DND-41 (cell line): ENCODE measurements at regions not wholly inside any gene's neighbourhood (a gene's known extent, or its start where the extent isn't known, plus 50 kb on each side); places are given as distances from the start of the nearest gene placed in this dataset.

Experiments
- ATAC-seq: fragments of 200-7000 bp; cut with Tn5 transposase; 3 replicates; pipeline ENCODE4 v1.9.1; 2021; ENCODE audit warnings: low read depth; ENCODE audit not compliant: insufficient read depth
- DNase-seq: peaks from one replicate; pipeline ENCODE4 v3.0.0-alpha.2; 2020
- H2AFZ ChIP-seq: 2 replicates; pipeline ENCODE4 v1.6.0; 2012; ENCODE audit warnings: low read depth, low read length
- H3K27ac ChIP-seq: 2 replicates; pipeline ENCODE4 v1.5.1; 2012; ENCODE audit warnings: low read length, inconsistent platforms
- H3K27me3 ChIP-seq: fragments of 200-600 bp; sonication (generic); 2 replicates; pipeline ENCODE4 v1.6.0; 2012; ENCODE audit warnings: low read length, mild to moderate bottlenecking, inconsistent platforms; ENCODE audit not compliant: insufficient read depth, poor library complexity
- H3K36me3 ChIP-seq: 2 replicates; pipeline ENCODE4 v1.5.1; 2012; ENCODE audit warnings: low read length, inconsistent platforms; ENCODE audit not compliant: insufficient read depth
- H3K4me1 ChIP-seq: 2 replicates; pipeline ENCODE4 v1.5.1; 2012; ENCODE audit warnings: mild to moderate bottlenecking, low read length; ENCODE audit not compliant: insufficient read depth
- H3K4me2 ChIP-seq: 2 replicates; pipeline ENCODE4 v1.6.0; 2012; ENCODE audit warnings: mild to moderate bottlenecking, moderate library complexity, low read length, inconsistent platforms; ENCODE audit not compliant: insufficient read depth
- H3K4me3 ChIP-seq, 2 experiments: fragments of 200-600 bp in 1 of 2; shearing (Covaris generic) in 1 of 2; 2 replicates each; pipeline ENCODE4 v1.5.1; 2012 to 2016; ENCODE audit warnings: inconsistent platforms in 2 of 2, low read length in 2 of 2, mild to moderate bottlenecking in 2 of 2, low read depth in 1 of 2, moderate library complexity in 1 of 2
- H3K79me2 ChIP-seq: 2 replicates; pipeline ENCODE4 v1.6.0; 2012; ENCODE audit warnings: low read length, inconsistent platforms; ENCODE audit not compliant: insufficient read depth
- H3K9ac ChIP-seq: 2 replicates; pipeline ENCODE4 v1.6.0; 2012; ENCODE audit warnings: low read depth, mild to moderate bottlenecking, inconsistent platforms, low read length, moderate library complexity
- H3K9me3 ChIP-seq: 2 replicates; pipeline ENCODE4 v1.5.1; 2012; ENCODE audit warnings: low read length, moderate library complexity, mild to moderate bottlenecking, inconsistent platforms; ENCODE audit not compliant: insufficient read depth, severe bottlenecking
- H4K20me1 ChIP-seq: 2 replicates; pipeline ENCODE4 v1.6.0; 2012; ENCODE audit warnings: low read length; ENCODE audit not compliant: insufficient read depth
- EZH2 ChIP-seq: IDR thresholded peaks from 3 replicates; pipeline ENCODE4 v1.6.1; 2012; ENCODE audit warnings: borderline replicate concordance, low read depth, mild to moderate bottlenecking, moderate library complexity, low read length, inconsistent platforms; ENCODE audit not compliant: severe bottlenecking
- TF ChIP-seq, protein P1 (sequence below): IDR thresholded peaks from 2 replicates; pipeline ENCODE4 v1.5.1; 2012; ENCODE audit warnings: borderline replicate concordance, low read length, moderate library complexity, mild to moderate bottlenecking; ENCODE audit not compliant: poor library complexity, severe bottlenecking; ENCODE audit errors: extremely low read depth

DNA sequence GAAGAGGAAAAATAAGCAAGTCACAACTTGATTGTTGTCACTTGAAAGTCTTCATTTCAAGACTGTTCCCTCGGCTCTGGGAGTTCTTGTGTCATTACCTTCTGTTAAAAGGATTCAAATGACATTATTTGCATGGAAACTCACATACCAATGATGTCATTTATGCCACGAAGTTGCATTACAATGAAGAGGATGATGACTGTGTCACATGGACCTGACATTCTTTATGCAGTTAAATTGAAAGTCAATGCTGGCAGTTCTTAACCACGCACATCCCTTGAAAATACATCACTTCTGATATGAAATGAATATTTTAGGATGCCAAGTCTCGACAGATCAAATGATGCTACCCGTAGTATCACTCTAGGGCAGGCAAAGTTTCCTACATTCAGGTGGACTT is 1069.5 kb downstream of the VRK1 start:
- no peak overlapping the region for H2AFZ ChIP-seq
- no peaks in the 10 kb centered on the region for H3K27me3 ChIP-seq
- H3K4me1 ChIP-seq, result no peaks in the 10 kb centered on the region
- H4K20me1 ChIP-seq, result no peaks in the 10 kb centered on the region
- H3K4me2 ChIP-seq, result no peak overlapping the region
- no peaks in the 10 kb centered on the region for H3K9me3 ChIP-seq
- no peak for ATAC-seq
- no peak overlapping the region for H3K27ac ChIP-seq
- H3K9ac ChIP-seq, result no peak overlapping the region
- no peak for DNase-seq
- no peak overlapping the region for H3K4me3 ChIP-seq
- H3K79me2 ChIP-seq, result no peaks in the 10 kb centered on the region
- no peaks in the 10 kb centered on the region for H3K36me3 ChIP-seq
- TF ChIP-seq, protein P1, sequence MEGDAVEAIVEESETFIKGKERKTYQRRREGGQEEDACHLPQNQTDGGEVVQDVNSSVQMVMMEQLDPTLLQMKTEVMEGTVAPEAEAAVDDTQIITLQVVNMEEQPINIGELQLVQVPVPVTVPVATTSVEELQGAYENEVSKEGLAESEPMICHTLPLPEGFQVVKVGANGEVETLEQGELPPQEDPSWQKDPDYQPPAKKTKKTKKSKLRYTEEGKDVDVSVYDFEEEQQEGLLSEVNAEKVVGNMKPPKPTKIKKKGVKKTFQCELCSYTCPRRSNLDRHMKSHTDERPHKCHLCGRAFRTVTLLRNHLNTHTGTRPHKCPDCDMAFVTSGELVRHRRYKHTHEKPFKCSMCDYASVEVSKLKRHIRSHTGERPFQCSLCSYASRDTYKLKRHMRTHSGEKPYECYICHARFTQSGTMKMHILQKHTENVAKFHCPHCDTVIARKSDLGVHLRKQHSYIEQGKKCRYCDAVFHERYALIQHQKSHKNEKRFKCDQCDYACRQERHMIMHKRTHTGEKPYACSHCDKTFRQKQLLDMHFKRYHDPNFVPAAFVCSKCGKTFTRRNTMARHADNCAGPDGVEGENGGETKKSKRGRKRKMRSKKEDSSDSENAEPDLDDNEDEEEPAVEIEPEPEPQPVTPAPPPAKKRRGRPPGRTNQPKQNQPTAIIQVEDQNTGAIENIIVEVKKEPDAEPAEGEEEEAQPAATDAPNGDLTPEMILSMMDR, result no peak
- TF ChIP-seq EZH2, result no peak

DNA sequence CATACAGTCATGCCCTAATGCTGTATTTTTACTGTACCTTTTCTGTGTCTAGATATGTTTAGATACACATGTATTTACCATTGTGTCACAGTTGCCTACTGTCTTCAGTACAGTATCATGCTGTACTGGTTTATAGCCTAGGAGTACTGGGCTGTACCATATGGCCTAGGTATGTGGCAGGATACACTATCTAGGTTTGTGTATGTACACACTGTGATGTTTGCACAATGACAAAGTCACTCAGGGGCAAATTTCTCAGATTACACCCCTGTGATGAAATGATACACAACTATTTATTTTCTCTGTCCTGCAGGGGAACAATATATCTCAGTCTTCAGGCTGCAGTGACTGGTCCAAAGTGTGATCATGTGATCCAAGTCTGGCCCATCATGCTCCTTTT is 1076.1 kb downstream of the VRK1 start:
- DNase-seq (no peak), ATAC-seq (no peak)
- Histone ChIP-seq H3K9me3 (no peaks in the 10 kb centered on the region), H3K27me3 (no peaks in the 10 kb centered on the region), H3K4me2 (no peak overlapping the region), H4K20me1 (no peaks in the 10 kb centered on the region), H2AFZ (no peak overlapping the region), H3K79me2 (no peaks in the 10 kb centered on the region), H3K36me3 (no peaks in the 10 kb centered on the region), H3K27ac (no peak overlapping the region), H3K4me1 (peaks cover 2% of the 10 kb centered on the region), H3K4me3 (no peak overlapping the region), H3K9ac (no peak overlapping the region)
- TF ChIP-seq, protein P1, result no peak
- TF ChIP-seq EZH2, result no peak

DNA sequence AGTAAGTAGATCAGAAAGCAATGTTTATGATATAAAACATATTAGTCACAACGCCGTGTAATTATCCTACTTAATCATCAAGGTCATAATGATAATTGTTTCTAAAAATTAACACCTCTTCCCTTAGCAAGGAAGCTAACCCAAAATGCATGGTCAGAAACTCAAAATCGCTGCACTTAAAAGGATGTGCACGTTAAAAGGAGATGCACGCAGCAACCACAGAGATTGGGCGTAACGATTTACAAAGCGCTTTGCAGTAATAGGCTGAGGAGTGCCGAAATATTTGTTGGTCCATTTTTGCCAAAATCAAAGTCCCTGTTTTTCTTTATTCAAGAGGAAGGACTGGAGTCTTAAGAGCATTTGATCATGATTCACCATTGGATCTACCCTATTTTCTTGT is 1077.2 kb downstream of the VRK1 start:
- no peaks in the 10 kb centered on the region for H3K79me2 ChIP-seq
- no peak for ATAC-seq
- no peaks in the 10 kb centered on the region for H3K27me3 ChIP-seq
- H4K20me1 ChIP-seq, result no peaks in the 10 kb centered on the region
- no peak for DNase-seq
- H3K4me3 ChIP-seq, result no peak overlapping the region
- no peaks in the 10 kb centered on the region for H3K9me3 ChIP-seq
- no peak overlapping the region for H3K27ac ChIP-seq
- H3K4me1 ChIP-seq, result peaks cover 13% of the 10 kb centered on the region
- no peak overlapping the region for H3K9ac ChIP-seq
- no peak overlapping the region for H2AFZ ChIP-seq
- no peak for TF ChIP-seq EZH2
- TF ChIP-seq, protein P1, result no peak
- no peak overlapping the region for H3K4me2 ChIP-seq
- no peaks in the 10 kb centered on the region for H3K36me3 ChIP-seq

DNA sequence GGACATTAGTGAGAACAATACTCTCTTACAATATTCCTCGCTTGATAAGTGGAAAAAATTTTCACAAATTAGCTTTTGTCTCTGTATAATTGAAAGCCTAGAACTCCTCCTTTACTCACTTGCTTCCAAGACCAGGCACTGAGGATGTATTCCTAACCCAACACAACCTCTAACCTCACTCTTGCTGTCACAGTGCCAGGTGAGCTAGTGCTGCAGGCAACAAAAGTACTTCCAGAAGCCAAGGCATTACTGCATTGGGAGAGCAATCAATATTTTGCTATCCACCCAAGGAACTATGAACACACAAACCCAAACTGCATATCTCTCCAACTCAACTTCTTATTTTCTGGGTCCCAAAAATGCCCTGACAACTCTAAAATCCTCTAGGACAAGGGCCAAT is 1081.0 kb downstream of the VRK1 start:
- Histone ChIP-seq H2AFZ (peak overlapping the region; percentile 81), H3K4me2 (no peak overlapping the region), H4K20me1 (no peaks in the 10 kb centered on the region), H3K9me3 (no peaks in the 10 kb centered on the region), H3K36me3 (no peaks in the 10 kb centered on the region), H3K27ac (peak overlapping the region; percentile 79), H3K27me3 (no peaks in the 10 kb centered on the region), H3K9ac (0 out of 2 replicates have a peak overlapping the region, but pooled peaks have one; percentile 23), H3K4me3 (no peak overlapping the region), H3K4me1 (peaks cover 15% of the 10 kb centered on the region), H3K79me2 (no peaks in the 10 kb centered on the region)
- DNase-seq, result no peak
- TF ChIP-seq EZH2, result no peak
- TF ChIP-seq, protein P1, result no peak
- ATAC-seq, result no peak
